Stimulated activated CD8-positive, alpha-beta memory T cell treated with anti-CD3 and anti-CD28 coated beads, Interleukin-12 subunit alpha, Interleukin-12 subunit beta, amount 100 ng/mL, for 24 hours (primary cell): ENCODE measurements at regions not wholly inside any gene's neighbourhood (a gene's known extent, or its start where the extent isn't known, plus 50 kb on each side); places are given as distances from the start of the nearest gene placed in this dataset.

Experiments
- DNase-seq: peaks from one replicate; pipeline ENCODE4 v3.0.0-alpha.2; 2020; ENCODE audit errors: extremely low read depth

- DNase-seq = no peak
Measured at GRCh38 chr7:67422601-67423000, 426.0 kb downstream of the TYW1 start.

- no peak for DNase-seq
Measured at GRCh38 chr7:67423065-67423464, 426.4 kb downstream of the TYW1 start.

- no peak for DNase-seq
Measured at GRCh38 chr7:67426654-67427053, 430.0 kb downstream of the TYW1 start.

DNA sequence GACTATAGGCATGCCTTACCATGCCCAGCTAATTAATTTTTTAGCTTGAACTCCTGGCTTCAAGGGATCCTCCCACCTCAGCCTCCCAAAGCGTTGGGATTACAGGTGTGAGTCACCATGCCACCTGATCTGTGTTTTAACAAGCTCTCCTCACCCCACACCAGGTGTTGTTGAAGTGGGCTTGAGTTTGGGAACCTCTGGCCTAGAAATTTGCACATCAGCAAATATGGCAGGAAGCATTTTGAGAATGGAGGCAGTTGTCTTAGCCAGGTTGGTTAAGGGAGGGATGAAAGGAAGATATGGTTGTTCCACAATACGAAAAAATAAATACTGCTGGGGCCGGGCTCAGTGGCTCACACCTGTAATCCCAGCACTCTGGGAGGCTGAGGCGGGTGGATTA lies 433.1 kb downstream of the TYW1 start:
- DNase-seq = no peak

DNA sequence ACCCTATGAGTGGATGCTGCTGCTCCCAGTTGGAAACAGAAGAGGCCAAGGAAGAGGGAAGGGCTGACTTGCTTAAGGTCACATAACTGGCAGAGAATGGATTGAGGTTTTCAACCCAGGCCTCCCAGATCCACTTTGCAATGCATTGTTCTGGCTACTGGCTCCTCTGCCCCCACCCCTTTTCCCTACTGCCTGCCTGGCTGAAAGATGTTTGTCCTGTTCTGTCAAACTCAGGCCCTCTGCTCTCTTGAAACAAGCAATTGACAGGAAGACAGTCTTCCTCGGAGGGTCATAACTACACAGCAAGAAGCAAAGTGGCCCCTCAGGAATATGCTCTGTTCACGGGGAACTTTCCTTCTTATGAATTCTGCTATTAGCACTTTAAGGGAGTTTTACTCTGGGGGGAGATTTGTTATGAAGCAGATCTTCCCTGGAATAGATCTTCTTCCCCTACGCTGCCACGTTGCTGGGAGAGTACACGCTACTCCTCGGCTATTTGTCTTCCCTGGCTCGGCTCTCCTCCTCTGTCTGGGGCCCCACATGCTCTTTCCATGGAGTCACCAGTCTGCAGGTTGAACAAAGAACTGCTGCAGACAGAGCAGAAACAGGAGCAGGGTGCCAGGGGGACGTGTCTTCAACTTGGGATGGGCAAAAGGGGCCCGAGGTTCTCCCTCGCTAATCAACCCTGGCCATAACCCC lies 436.1 kb downstream of the TYW1 start:
- no peak for DNase-seq

DNA sequence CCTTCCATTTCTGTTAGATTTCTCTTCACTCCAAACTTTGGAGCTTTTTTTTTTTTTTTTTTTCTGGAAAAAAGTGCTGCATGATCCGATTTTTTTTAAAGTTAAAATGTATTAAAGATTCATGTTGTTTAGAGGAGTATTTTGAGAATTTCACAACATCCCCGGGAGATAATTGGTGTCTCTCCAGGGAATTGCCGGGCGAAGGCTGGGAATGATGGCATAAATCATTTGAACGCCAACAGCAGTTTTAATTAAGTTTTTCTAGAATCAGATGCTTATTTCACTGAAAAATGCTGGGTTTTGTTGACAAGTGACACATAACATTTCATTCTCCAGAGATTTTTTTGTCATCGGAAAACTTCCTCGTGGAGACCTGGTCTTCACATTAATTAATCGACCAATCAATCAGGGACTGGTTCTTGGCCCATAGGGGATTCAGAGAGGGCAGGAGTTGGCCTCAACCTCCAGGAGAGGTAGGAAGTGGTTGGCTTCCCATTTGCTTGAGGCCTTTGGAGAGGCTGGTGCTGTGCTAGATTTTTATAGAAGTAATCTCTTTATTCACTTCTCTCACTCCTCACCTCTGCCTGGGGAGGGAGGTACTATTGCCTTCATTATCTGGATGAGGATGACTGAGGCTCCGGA lies 439.4 kb downstream of the TYW1 start:
- DNase-seq = no peak

DNA sequence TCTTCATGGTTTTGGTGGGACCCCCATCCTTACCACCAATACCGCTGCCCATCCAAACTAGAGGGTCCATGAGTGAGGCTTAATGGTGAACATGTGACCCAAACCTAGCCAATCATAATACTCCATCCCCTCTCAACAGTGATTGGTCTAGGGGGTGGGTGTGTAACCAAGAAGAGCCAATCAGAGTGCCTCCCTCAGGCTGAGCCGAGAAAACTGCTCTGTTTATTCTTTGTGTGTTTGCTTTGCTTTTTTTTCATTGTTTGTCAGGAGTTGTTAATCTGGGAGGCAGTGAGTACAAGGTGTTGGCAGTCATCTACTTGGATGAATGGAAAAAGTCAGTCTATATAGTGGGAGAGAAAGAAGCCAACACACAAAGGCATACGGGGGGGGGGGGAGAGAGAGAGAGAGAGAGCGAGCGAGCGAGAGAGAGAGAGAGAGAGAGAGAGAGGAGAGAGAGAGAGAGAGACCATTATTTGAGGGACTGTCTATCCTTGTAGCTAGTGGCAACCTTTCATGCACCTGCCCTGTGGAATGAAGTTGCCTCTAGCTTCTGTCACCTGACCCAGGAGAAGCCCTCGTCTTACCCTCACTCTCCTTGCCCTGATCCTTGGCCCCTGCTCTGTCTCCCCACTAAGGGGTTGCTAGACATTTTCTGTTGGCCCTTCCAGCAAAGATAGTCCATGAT lies 441.7 kb downstream of the TYW1 start:
- no peak for DNase-seq

- no peak for DNase-seq
Measured at GRCh38 chr7:67438913-67439505, 442.4 kb downstream of the TYW1 start.

- DNase-seq = no peak
Measured at GRCh38 chr7:67440321-67440720, 443.7 kb downstream of the TYW1 start.

GRCh38 chr7:67445728-67446127 lies 449.1 kb downstream of the TYW1 start:
- no peak for DNase-seq

DNA sequence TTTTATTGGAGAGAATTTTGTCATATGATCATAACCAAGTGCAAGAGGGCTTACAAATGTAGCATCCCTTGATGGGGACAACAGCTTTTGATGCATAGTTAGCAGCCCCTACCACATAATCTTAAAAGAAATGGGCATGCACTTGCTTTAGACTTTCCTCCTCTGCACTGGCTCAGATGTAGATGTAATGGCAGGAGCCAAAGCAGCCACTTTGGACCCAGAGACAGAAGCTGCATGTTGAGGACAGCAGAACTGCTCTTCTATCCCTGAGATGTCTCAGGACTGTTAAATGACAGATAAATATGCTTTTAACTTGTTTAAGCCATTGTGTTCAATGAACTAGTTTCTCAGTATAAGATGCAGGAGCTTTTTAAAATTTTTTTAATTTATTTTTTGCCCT lies 450.7 kb downstream of the TYW1 start:
- no peak for DNase-seq

DNA sequence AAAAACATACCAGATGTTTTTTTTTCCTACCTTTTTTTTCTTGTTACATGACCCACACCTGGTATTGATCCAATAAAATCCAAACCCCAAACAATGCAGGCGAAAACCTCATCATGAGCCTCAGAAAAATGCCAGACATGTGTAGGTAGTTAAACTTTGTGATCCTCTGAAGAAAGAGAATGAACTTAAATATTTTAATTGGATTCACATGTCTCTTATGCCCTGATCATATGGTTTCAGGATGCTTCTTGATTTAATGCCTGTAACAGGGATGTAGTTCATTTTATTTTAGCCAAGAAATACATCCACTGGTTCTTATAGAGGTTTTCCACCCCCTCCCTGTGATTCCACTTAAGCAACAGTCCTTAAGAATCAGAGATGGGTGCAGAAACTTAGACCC lies 451.6 kb downstream of the TYW1 start:
- DNase-seq = no peak

GRCh38 chr7:67450171-67450570 lies 453.5 kb downstream of the TYW1 start:
- no peak for DNase-seq

DNA sequence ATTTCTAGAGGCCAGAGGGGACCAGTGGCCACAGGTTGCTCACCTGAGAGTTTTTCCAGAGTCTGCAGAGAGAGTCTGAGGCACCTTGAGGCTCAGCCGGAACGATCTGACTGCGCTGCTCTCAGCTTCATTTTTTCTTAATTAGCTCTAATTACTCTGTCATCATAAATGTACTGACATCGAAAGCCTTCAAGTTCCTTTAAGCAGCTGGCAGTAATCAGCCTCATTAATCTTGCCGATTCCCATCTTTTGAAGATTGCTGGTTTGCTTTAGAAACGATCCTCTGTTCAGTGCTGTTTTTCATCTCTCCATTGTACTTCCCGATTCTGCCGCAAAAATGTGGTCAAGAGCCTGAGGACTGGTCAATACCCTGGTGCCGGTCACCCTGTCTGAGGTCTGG lies 454.7 kb downstream of the TYW1 start:
- no peak for DNase-seq

GRCh38 chr7:67452516-67453026 lies 455.9 kb downstream of the TYW1 start:
- no peak for DNase-seq

DNA sequence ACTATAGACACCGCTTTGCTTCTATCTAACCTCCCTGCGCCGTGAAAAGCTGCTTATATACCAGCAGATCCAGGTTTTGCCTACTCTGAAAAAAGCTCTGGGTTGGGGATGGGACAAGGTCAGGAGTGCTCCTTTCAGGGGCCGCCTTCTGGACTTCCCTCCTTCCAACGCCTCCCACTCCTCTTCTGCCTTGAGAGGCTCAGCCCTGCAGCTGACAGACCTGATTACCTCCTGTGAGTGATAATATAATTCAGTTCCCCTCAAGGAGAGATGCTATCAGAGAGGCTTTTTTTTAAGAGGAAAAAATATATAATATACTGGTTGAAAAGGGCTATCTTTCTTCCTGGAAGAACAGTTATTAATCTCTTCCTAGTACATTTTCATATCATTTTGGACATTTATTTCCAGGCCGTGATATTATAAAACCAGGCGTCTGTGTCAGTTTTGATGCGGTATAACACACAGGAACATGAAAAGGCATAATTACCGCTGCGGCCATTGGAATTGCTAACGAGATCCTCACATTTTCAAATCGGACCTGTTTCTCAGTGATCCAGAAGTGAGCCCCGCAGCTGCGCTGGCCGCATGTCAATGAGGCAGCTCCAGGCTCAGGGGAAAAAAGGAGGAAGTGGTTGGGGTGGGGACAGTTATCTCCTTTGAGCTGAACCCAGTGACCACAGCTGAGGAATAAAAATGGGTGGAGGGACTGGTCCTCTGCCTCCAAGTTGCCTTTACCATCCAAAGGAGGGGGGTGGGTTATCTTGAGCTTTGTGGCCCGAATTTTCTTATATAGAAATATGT lies 457.1 kb downstream of the TYW1 start:
- no peak for DNase-seq

GRCh38 chr7:67455508-67455907 lies 458.9 kb downstream of the TYW1 start:
- DNase-seq = no peak

DNA sequence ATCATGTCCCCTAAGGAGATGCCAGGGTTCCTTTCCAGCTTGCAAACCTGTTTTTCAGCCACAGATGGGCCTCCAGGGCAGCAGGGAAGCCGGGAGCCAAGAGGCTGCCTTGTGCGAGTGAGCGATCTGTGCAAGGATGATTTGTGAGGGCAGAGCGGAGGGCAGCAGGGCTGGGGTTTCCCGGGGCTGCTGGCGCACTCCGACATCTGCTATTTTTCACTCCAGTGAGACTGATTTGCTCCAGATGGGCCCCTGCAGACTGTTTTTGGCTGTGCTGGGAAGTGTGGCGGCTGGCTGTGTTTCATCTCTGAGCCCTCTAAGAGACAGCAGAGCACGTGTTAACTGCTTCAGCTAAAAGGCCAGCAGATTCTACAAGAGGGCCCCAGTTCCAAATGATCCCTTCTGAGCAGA lies 466.2 kb downstream of the TYW1 start:
- no peak for DNase-seq

DNA sequence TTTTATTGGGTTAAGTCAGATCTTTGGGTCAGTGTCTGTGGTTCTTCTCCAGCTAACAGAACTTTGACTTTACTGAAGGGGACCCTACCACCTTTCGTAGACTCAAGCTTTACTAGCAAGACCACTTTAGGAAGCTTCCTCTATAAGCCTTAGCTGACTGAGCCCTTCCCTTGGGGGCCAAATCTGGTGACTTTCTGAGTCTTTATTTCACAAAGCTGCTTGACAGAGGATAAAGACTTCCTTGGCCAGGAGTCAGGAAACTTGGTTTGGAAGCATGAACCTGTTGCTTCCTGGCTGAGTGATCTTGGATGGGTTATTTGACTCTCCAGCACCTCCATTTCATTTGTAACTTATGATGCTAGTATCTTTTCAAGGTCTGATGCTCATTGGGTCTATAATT lies 466.7 kb downstream of the TYW1 start:
- DNase-seq = no peak

DNA sequence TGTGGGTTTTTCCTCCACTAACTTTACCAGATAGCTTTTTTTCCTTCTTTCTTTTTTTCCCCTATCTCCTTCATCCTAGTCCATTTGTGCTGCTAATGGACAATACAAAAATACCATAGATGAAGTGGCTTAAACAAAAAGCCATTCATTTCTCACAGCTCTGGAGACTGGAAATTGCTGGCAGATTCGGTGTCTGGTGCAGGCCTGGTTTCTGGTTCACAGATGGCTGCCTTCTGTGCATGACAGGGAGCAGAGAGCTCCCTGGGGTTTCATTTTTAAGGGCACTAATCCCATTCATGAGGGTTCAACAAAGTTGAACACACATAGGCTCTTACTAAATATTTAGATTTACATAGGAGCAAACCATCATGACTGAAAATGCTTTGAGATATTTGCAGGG lies 467.4 kb downstream of the TYW1 start:
- DNase-seq = no peak

- DNase-seq = no peak
Measured at GRCh38 chr7:67466109-67466508, 469.5 kb downstream of the TYW1 start.

GRCh38 chr7:67470256-67470751 lies 473.7 kb downstream of the TYW1 start:
- DNase-seq = no peak
